ENCODE measurements at regions not wholly inside any gene's neighbourhood (a gene's known extent, or its start where the extent isn't known, plus 50 kb on each side); places are given as distances from the start of the nearest gene placed in this dataset.

DNA sequence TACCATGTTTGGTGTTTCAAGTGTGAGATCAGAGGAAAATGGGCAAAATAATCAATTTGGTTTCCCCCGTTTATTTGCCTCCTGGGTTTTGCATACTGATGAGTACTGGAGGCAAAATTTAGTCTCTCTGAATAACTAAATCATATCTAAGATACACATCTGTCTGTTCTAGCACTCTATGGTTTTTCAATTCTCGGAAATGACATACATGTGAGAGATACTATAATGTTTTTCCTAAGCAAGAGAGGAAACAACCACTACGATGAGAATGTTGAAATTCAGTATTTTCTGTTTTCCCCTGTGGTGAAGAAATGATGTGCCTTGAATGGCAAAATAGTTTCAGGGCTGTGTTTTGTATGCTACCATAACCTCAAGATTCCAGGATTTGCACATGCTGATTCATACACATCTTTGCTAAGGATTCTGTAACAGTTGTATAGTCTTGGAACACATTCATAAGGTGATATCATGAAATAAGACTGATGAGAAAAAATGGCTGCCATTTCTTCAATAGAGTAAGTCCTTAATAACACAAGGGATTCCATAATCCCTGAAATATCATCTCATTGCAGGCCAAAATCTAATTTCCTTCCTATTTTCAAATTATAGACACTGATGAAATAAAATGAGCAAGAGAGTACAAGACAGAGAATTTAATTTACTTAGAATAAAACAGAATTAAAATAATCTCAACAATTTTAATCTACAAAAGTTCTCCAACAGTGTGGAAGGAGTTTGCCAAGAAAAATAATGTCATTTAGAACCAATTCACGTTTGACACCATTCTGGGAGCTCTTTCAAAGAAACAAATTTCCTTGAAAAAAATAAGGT is 316.6 kb downstream of the FIGN start:
- no peaks in the 10 kb centered on the region for H3K4me1 ChIP-seq
- no peak overlapping the region for H3K4me3 ChIP-seq
- no peak overlapping the region for H3K27ac ChIP-seq
- no peaks in the 10 kb centered on the region for H3K36me3 ChIP-seq
- no peak for DNase-seq
- H3K9me3 ChIP-seq (replicated peaks) = no peaks in the 10 kb centered on the region
- no peaks in the 10 kb centered on the region for H3K27me3 ChIP-seq

DNA sequence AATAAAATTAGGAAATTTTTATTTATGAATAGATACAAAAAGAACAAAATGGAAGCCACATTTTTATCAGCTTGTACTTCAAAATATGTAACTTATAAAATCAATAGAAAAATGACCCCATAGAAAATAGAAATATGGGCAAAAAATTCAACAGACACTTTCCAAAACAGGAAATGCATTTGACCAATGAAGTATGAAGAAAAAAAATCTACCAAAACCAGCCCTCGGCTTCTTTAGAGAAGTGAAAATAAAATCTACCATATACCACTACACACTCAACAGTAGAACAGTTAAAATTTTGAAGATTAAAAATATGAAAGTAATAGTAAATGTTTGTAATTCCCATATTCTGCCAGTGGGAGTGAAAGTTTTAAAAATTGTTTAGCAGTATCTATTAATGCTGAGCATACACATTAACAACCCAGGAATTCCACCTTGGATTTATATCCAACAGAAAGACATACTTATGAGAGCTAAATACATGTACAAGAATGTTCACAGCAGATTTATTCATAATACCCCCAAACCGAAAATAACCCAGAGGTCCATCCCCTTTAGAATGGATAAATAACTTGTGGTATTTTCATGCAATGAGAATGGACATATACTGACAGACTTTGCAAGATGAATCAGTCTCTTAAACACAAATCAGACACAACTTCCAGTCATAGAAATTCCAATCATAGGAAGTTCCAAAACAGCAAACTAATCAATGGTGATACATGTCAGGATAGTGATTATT is 318.0 kb downstream of the FIGN start:
- Histone ChIP-seq H3K4me1 (no peaks in the 10 kb centered on the region), H3K9me3 (replicated peaks) (no peaks in the 10 kb centered on the region), H3K27ac (no peak overlapping the region), H3K27me3 (no peaks in the 10 kb centered on the region), H3K36me3 (no peaks in the 10 kb centered on the region), H3K4me3 (no peak overlapping the region)
- no peak for DNase-seq

DNA sequence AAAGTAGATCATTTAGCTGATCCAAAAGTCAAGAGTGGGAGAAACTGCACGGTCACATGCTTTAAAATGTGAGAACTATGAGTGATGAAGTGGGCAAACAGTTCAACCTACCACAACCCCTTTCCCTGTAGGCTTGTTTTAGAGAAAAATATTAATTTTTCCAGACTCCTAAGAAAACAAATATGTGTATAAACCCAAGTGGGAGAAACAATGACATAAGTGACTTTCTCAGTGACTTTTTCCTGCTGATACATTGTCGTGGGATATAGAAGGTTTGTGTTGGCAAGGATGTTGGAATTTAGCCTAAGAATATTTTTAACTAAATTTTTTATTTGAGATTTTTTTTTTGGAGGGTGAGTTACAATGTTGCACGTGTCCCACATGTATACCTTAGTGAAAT is 321.7 kb downstream of the FIGN start:
- H3K9me3 ChIP-seq (replicated peaks) = no peaks in the 10 kb centered on the region
- H3K27ac ChIP-seq = no peak overlapping the region
- no peaks in the 10 kb centered on the region for H3K4me1 ChIP-seq
- no peak overlapping the region for H3K4me3 ChIP-seq
- H3K27me3 ChIP-seq = no peaks in the 10 kb centered on the region
- no peak for DNase-seq
- H3K36me3 ChIP-seq = no peaks in the 10 kb centered on the region

DNA sequence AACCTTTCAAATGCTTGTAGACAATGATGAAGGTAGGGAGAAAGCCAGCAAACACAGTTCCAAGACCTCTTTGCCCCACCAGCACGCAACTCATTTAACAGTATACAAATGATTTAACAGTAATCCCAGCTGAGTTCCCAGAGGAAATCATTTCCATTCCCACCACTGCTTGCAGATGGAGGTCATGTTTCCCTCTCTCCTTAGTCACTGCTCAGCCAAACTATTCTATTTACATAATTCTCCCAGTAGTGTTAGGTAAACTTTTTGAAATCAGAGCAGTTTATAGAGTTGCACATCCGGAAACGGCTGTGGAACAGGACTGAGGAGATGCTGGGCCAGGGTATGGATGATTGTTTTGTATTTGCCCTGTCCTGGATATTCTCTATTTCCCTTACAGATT is 328.5 kb downstream of the FIGN start:
- Histone ChIP-seq H3K9me3 (replicated peaks) (no peaks in the 10 kb centered on the region), H3K4me3 (no peak overlapping the region), H3K27me3 (no peaks in the 10 kb centered on the region), H3K36me3 (no peaks in the 10 kb centered on the region), H3K27ac (no peak overlapping the region), H3K4me1 (no peaks in the 10 kb centered on the region)
- DNase-seq = peak in 1 of 2 experiments; percentile 11

DNA sequence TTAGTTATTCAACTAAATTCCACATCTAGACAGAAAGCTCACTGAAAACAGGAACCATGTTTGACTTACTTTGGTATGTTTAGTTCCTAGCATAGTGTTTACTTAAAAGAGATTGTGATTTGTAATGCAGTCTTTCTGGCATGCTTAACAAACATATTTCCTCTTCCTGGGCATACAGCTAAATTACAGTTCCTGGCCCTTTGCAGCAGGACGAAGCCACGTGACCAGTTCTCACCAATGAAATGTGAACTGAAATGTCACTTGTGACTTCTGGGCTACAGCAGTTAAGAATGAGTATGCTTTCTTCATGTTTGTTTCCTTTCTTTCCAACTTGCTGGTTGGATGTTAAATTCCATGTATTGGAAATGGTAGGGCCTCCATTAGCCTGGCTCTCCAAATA is 330.5 kb downstream of the FIGN start:
- Histone ChIP-seq H3K9me3 (replicated peaks) (no peaks in the 10 kb centered on the region), H3K36me3 (no peaks in the 10 kb centered on the region), H3K4me3 (no peak overlapping the region), H3K27ac (no peak overlapping the region), H3K4me1 (no peaks in the 10 kb centered on the region), H3K27me3 (no peaks in the 10 kb centered on the region)
- peak; percentile 7 to 28 for DNase-seq

DNA sequence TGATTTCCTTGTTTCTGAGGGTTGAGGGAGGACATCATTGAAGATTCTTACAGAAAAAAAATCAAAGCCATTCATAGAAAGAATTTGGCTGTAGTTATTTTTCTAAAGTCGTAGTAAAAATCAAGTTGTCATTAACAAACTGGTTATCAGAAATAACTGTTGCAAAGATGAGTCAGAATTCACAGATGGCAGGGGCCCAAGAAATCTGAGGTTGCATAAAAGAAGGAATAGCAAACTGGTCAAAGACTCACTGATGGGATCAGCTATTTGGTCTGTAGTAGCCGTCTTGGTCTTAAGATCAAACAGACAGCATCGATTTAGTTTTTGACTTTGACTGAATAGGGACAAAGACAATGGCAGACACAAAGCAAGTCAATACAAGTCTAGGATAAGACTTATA is 334.3 kb downstream of the FIGN start:
- Histone ChIP-seq H3K36me3 (no peaks in the 10 kb centered on the region), H3K27me3 (no peaks in the 10 kb centered on the region), H3K27ac (no peak overlapping the region), H3K4me1 (no peaks in the 10 kb centered on the region), H3K9me3 (replicated peaks) (no peaks in the 10 kb centered on the region), H3K4me3 (no peak overlapping the region)
- DNase-seq = no peak

DNA sequence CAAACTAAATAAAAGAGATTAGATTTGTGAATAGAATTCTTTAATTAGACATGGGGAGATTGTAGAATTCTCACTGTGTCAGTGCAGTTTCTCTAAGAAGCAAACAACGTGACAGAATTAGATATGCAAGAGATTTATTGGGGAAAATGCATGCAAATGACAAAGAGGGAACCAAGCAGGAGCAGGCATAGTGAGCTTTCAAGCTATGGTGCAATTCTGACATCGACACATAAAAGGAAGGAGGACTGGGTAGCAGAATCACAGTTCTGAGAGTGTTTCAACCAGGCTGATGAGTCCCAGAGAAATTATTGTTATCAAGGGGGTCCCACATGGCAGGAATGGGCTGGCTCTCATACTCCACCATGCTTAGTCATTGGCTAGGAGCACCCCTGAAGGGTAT is 338.4 kb downstream of the FIGN start:
- DNase-seq = no peak
- Histone ChIP-seq H3K9me3 (replicated peaks) (no peaks in the 10 kb centered on the region), H3K27me3 (no peaks in the 10 kb centered on the region), H3K4me3 (no peak overlapping the region), H3K36me3 (no peaks in the 10 kb centered on the region), H3K27ac (no peak overlapping the region), H3K4me1 (no peaks in the 10 kb centered on the region)

DNA sequence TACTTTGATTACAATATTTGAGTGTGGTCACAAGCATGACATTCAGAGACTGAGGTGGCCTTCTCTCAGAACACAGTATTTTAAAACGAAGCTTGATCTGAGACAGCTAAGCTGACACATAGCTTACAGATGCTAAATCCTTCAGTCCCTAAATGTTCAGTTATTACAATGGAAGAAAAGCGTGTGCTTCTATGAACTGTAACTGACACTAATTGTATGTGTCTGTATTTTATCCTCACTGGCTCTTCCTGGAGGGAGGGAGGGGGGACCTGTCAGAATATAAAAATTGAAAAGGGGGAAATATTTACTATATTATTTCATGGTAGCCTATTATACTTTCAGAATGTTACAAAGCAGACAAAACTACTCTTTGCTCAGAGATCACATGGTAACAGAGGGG is 340.2 kb downstream of the FIGN start:
- no peak for DNase-seq
- no peak overlapping the region for H3K4me3 ChIP-seq
- no peaks in the 10 kb centered on the region for H3K27me3 ChIP-seq
- H3K9me3 ChIP-seq (replicated peaks) = no peaks in the 10 kb centered on the region
- H3K4me1 ChIP-seq = no peaks in the 10 kb centered on the region
- H3K27ac ChIP-seq = no peak overlapping the region
- H3K36me3 ChIP-seq = no peaks in the 10 kb centered on the region

DNA sequence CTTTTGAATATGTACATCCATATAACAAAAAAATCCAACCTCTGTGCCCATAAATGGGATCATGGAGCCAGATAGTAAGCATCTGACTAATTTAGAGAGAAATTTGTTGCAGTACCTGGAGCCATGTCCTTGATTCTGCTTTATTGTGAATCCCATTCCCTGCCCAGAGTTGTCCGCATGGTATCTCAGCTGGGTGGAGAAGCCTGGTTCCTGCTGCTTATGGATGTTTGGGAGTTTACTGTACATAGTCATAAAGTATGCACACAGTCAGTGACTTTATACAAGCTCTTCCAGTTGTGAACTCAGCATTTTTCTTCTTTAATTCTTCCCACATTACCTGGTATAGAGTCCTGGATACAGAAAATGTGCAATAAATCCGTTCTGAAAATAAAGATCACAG is 346.0 kb downstream of the FIGN start:
- Histone ChIP-seq H3K4me3 (no peak overlapping the region), H3K27ac (no peak overlapping the region), H3K4me1 (no peaks in the 10 kb centered on the region), H3K9me3 (replicated peaks) (no peaks in the 10 kb centered on the region), H3K36me3 (no peaks in the 10 kb centered on the region), H3K27me3 (no peaks in the 10 kb centered on the region)
- no peak for DNase-seq

DNA sequence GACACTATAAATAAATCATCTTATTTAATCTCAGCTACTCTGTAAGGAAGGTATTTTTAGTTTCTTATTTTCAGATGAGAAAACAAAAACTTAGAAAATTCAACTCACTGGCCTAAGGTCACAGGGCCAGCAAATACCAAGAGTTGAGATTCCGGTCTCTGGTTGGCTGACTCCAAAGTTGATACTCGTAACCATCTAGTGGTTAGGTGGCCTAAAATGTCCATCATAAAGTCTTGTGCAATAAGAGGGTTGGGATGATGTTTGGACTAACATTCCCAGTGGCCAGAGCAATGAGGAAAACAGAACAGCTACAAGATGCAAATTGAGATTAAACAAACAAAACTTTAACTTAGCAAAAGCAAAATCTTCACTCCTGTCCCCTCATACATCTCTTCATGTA is 360.3 kb downstream of the FIGN start:
- no peaks in the 10 kb centered on the region for H3K36me3 ChIP-seq
- no peak overlapping the region for H3K27ac ChIP-seq
- DNase-seq = no peak
- no peaks in the 10 kb centered on the region for H3K27me3 ChIP-seq
- no peaks in the 10 kb centered on the region for H3K4me1 ChIP-seq
- H3K4me3 ChIP-seq = no peak overlapping the region
- no peaks in the 10 kb centered on the region for H3K9me3 ChIP-seq (replicated peaks)

DNA sequence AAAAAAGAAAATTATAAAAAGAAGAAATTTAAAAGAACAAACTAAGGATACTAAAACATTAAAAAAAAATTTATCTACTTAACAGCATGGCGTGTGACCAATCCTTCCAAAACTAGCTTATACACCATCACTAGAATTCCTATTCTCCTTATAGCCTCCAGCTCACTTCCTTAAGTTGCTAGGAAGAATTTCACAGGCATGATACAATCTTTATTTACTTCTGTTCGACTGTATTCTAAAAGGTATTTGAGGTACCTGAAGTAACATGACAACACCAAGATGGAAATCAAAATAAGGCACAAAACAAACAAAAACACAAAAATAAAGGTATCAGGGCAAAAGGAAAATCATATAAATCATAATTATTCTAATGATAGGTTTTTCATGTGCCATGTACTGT is 360.7 kb downstream of the FIGN start:
- H3K4me1 ChIP-seq = no peaks in the 10 kb centered on the region
- H3K9me3 ChIP-seq (replicated peaks) = no peaks in the 10 kb centered on the region
- no peak for DNase-seq
- H3K27ac ChIP-seq = no peak overlapping the region
- H3K27me3 ChIP-seq = no peaks in the 10 kb centered on the region
- H3K36me3 ChIP-seq = no peaks in the 10 kb centered on the region
- H3K4me3 ChIP-seq = no peak overlapping the region

DNA sequence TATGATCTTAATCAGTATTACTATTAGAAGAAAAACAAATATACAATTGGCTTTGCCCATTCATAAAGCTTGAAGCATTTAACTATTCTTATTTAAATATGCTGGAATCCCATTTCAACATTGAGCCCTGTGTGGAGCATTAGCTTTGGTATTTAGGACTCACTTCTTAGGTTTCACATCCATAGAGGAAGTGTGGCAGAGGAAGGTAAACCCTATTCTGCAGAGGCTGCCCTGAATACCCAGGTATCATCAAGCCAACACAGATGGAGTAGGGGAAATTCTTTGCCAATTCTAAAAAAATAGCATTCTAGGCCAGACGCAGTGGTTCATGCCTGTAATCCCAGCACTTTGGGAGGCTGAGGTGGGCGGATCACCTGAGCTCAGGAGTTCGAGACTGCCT is 361.5 kb downstream of the FIGN start:
- DNase-seq = no peak
- H3K4me3 ChIP-seq = no peak overlapping the region
- H3K9me3 ChIP-seq (replicated peaks) = no peaks in the 10 kb centered on the region
- H3K4me1 ChIP-seq = no peaks in the 10 kb centered on the region
- H3K27me3 ChIP-seq = no peaks in the 10 kb centered on the region
- no peak overlapping the region for H3K27ac ChIP-seq
- H3K36me3 ChIP-seq = no peaks in the 10 kb centered on the region

DNA sequence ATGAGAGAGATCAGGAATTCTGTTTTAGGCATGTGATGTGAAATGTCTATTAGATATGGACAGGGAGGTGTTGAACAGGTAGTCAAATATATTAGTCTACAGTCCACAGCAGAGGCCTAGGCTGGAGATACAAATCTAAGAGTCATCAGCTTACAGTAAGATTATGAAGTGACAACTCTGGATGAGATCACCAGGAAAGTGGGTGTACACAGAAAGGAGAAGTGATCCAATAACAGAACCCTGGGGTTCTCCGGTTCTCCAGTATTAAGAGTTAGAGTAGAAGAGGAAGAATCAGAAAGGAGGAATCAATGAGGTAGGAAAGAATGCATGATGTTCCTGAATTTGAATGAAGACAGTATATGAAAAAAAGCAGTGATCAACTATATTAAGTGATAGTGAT is 362.3 kb downstream of the FIGN start:
- H3K4me3 ChIP-seq = no peak overlapping the region
- H3K9me3 ChIP-seq (replicated peaks) = no peaks in the 10 kb centered on the region
- H3K27ac ChIP-seq = no peak overlapping the region
- H3K4me1 ChIP-seq = no peaks in the 10 kb centered on the region
- DNase-seq = no peak
- no peaks in the 10 kb centered on the region for H3K36me3 ChIP-seq
- H3K27me3 ChIP-seq = no peaks in the 10 kb centered on the region

DNA sequence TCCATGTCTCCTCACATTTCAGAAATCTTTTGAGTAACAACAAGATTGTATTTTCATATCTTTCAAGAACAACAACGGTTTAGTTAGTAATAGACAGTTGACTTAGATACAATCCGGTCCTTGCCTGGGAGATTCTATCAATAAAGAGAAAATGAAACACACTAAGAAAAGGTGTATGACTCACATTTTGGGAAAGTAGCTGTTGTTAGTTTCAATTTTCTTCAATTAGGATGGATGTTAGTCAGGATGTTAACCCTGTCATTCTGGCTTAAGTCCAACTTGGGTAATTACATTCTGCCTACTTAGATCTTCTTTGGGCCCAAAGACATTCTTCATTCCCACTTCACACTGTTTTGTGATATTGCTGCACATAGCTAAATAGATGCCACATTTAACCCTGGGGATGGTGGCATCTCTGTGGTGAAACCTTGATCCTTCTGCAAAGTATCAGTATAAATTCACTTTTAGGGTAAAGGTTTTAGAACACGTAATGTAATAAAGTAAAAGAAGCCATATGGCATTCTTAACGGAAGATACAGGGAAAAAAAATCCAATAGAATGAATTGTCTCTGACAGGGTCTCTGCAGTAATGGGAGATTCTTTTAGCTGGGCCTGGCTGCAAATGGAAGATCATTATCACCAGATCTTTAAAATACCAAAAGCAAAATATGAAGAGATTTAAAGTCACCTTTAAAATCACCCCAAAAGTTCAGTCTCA is 365.5 kb downstream of the FIGN start:
- no peak for DNase-seq
- H3K36me3 ChIP-seq = no peaks in the 10 kb centered on the region
- H3K9me3 ChIP-seq (replicated peaks) = no peaks in the 10 kb centered on the region
- H3K27me3 ChIP-seq = no peaks in the 10 kb centered on the region
- H3K4me3 ChIP-seq = no peak overlapping the region
- no peaks in the 10 kb centered on the region for H3K4me1 ChIP-seq
- H3K27ac ChIP-seq = no peak overlapping the region

DNA sequence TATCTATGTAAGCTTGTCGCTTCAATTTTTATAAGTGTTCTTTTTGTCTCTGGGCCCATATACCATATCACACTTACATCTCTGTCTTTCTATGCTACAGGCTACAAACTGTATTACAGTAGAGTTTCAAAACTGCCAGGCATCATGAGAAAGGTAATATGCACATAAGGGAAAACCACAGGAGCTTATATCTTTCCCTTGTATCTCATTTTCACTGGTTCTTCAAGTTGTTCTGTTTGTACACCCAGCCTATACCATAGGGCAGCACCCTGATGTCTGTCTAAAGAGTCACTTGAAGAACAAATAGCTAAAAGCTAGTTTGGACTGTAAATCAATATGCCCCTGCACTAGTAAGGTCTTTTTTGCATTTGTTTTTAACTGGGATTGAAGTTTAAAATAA is 366.7 kb downstream of the FIGN start:
- H3K4me1 ChIP-seq = no peaks in the 10 kb centered on the region
- no peaks in the 10 kb centered on the region for H3K27me3 ChIP-seq
- no peak for DNase-seq
- no peak overlapping the region for H3K4me3 ChIP-seq
- H3K36me3 ChIP-seq = no peaks in the 10 kb centered on the region
- no peak overlapping the region for H3K27ac ChIP-seq
- no peaks in the 10 kb centered on the region for H3K9me3 ChIP-seq (replicated peaks)

Data from SJCRH30 (cell line).